ENCODE measurements at regions not wholly inside any gene's neighbourhood (a gene's known extent, or its start where the extent isn't known, plus 50 kb on each side); places are given as distances from the start of the nearest gene placed in this dataset.

GRCh38 chr13:66207610-66208009 lies 1022.5 kb downstream of the PCDH9 start:
- TF ChIP-seq CTCF (IDR thresholded peaks at IDR 0.05; ENCODE audit: insufficient read depth, low read depth, low read length, missing control alignments), result no peak
- no peak overlapping the region for H3K4me3 ChIP-seq (ENCODE audit: low read depth, low read length)
- no peak for DNase-seq (ENCODE audit: low read depth)

- TF ChIP-seq CTCF (IDR thresholded peaks at IDR 0.05; ENCODE audit: insufficient read depth, low read depth, low read length, missing control alignments), result no peak
- DNase-seq (ENCODE audit: low read depth), result no peak
- no peak overlapping the region for H3K4me3 ChIP-seq (ENCODE audit: low read depth, low read length)
These were observed 1024.3 kb downstream of the PCDH9 start for GRCh38 chr13:66205807-66206206.

GRCh38 chr13:66200555-66200954 lies 1029.6 kb downstream of the PCDH9 start:
- no peak for DNase-seq (ENCODE audit: low read depth)
- no peak for TF ChIP-seq CTCF (IDR thresholded peaks at IDR 0.05; ENCODE audit: insufficient read depth, low read depth, low read length, missing control alignments)
- H3K4me3 ChIP-seq (ENCODE audit: low read depth, low read length), result no peak overlapping the region

- H3K4me3 ChIP-seq (ENCODE audit: low read depth, low read length), result no peak overlapping the region
- DNase-seq (ENCODE audit: low read depth), result no peak
- TF ChIP-seq CTCF (IDR thresholded peaks at IDR 0.05; ENCODE audit: insufficient read depth, low read depth, low read length, missing control alignments), result no peak
These were observed 1034.9 kb downstream of the PCDH9 start for GRCh38 chr13:66195238-66195637.

GRCh38 chr13:66189986-66190385 lies 1040.2 kb downstream of the PCDH9 start:
- no peak for TF ChIP-seq CTCF (IDR thresholded peaks at IDR 0.05; ENCODE audit: insufficient read depth, low read depth, low read length, missing control alignments)
- no peak overlapping the region for H3K4me3 ChIP-seq (ENCODE audit: low read depth, low read length)
- no peak for DNase-seq (ENCODE audit: low read depth)

GRCh38 chr13:66180836-66181235 lies 1049.3 kb downstream of the PCDH9 start:
- DNase-seq (ENCODE audit: low read depth), result no peak
- no peak overlapping the region for H3K4me3 ChIP-seq (ENCODE audit: low read depth, low read length)
- TF ChIP-seq CTCF (IDR thresholded peaks at IDR 0.05; ENCODE audit: insufficient read depth, low read depth, low read length, missing control alignments), result no peak

GRCh38 chr13:66171920-66172319 lies 1058.2 kb downstream of the PCDH9 start:
- H3K4me3 ChIP-seq (ENCODE audit: low read depth, low read length), result no peak overlapping the region
- DNase-seq (ENCODE audit: low read depth), result no peak
- TF ChIP-seq CTCF (IDR thresholded peaks at IDR 0.05; ENCODE audit: insufficient read depth, low read depth, low read length, missing control alignments), result no peak
